K562 (cell line): ENCODE measurements at regions not wholly inside any gene's neighbourhood (a gene's known extent, or its start where the extent isn't known, plus 50 kb on each side); places are given as distances from the start of the nearest gene placed in this dataset.

ENCODE experiments used
- ATAC-seq: fragments of 200-7000 bp; cut with Tn5 transposase; 3 replicates; pipeline ENCODE4 v1.9.1; 2020; ENCODE audit warnings: moderate library complexity
- BruUV-seq: library from RNA; stranded (reverse); fragments of 400-500 nt; replicated peaks from 2 replicates; lab custom pipeline; 2021; lab: Mats Ljungman, UMichigan
- CTCF ChIA-PET: fragments of 300-600 bp; formaldehyde crosslinking; extraction: SDS; loops from one replicate; lab custom pipeline; 2021; ENCODE audit warnings: low intra/inter-chr PET ratio; lab: Yijun Ruan, JAX
- POLR2A ChIA-PET: fragments of 300-600, 350-650 bp; sonication (Branson Sonifier 250); formaldehyde crosslinking; extraction: SDS; loops from one replicate; lab custom pipeline; 2021; ENCODE audit warnings: antibody characterized with exemption, inconsistent platforms; lab: Yijun Ruan, JAX
- DNase-seq, 4 experiments: peaks; one replicate each; pipeline versions ENCODE4 v3.0.0 to v3.0.0-alpha.2; 2011 to 2018; ENCODE audit warnings: low spot score in 3 of 4, mixed read lengths in 3 of 4; ENCODE audit errors: extremely low read depth in 1 of 4
- FAIRE-seq: peaks from 2 replicates; lab custom pipeline; 2011; peaks lifted over from hg19 to GRCh38; lab: Jason Lieb, UNC
- H2AFZ ChIP-seq: 2 replicates; pipeline ENCODE4 v1.6.0; 2011; ENCODE audit warnings: low read depth, low read length, control low read depth, inconsistent platforms
- H3K27ac ChIP-seq: fragments of 200-600 bp; 3 replicates; pipeline ENCODE4 v1.8.0; 2011; ENCODE audit warnings: low read depth, mild to moderate bottlenecking, control low read depth, inconsistent platforms, low read length, moderate library complexity, mixed read lengths; ENCODE audit errors: extremely low read depth
- H3K27me3 ChIP-seq, 2 experiments: fragments of 300-600 bp in 1 of 2; 2 replicates in 1 of 2; 3 replicates in 1 of 2; pipeline versions ENCODE4 v1.6.0 to v1.8.0; 2011; ENCODE audit warnings: inconsistent platforms in 2 of 2, low read length in 2 of 2, mild to moderate bottlenecking in 1 of 2, mixed read lengths in 1 of 2, moderate library complexity in 1 of 2; ENCODE audit not compliant: control insufficient read depth in 2 of 2, insufficient read depth in 2 of 2
- H3K36me3 ChIP-seq: fragments of 300-600 bp; 3 replicates; pipeline ENCODE4 v1.8.0; 2011; ENCODE audit warnings: mild to moderate bottlenecking, low read length, inconsistent platforms; ENCODE audit not compliant: control insufficient read depth, insufficient read depth
- H3K4me1 ChIP-seq, 2 experiments: fragments of 200-600 bp in 1 of 2; replicated peaks in 1 of 2; 2 replicates in 1 of 2; 3 replicates in 1 of 2; pipeline versions ENCODE4 v1.5.1 to v1.8.0; 2011; ENCODE audit warnings: inconsistent platforms in 2 of 2, low read length in 2 of 2, mild to moderate bottlenecking in 1 of 2, mixed read lengths in 1 of 2, moderate library complexity in 1 of 2; ENCODE audit not compliant: control insufficient read depth in 2 of 2, insufficient read depth in 2 of 2
- H3K4me2 ChIP-seq: 2 replicates; pipeline ENCODE4 v1.6.1; 2011; ENCODE audit warnings: low read length, control low read depth, inconsistent platforms, mixed read lengths; ENCODE audit not compliant: insufficient read depth
- H3K4me3 ChIP-seq: fragments of 200-600 bp; sonication (generic), shearing (Covaris generic); 2 replicates; pipeline ENCODE4 v1.5.1; 2016; ENCODE audit warnings: control low read depth, inconsistent platforms
- H3K79me2 ChIP-seq: fragments of 200-600 bp; 3 replicates; pipeline ENCODE4 v1.8.0; 2011; ENCODE audit warnings: low read length, inconsistent platforms; ENCODE audit not compliant: control insufficient read depth, insufficient read depth
- H3K9ac ChIP-seq, 2 experiments: 2 replicates each; pipeline versions ENCODE4 v1.6.0 to v1.6.1; 2011; ENCODE audit warnings: low read depth in 2 of 2, low read length in 2 of 2, control low read depth in 1 of 2, inconsistent platforms in 1 of 2, mild to moderate bottlenecking in 1 of 2, mixed read lengths in 1 of 2; ENCODE audit not compliant: insufficient read depth in 1 of 2
- H3K9me1 ChIP-seq: one replicate; pipeline ENCODE4 v1.6.0; 2011; ENCODE audit warnings: inconsistent platforms, mild to moderate bottlenecking, low read length, moderate library complexity; ENCODE audit not compliant: control insufficient read depth, insufficient read depth
- H3K9me3 ChIP-seq: replicated peaks from 2 replicates; pipeline ENCODE4 v1.5.1; 2011; ENCODE audit warnings: low read depth, low read length, inconsistent platforms; ENCODE audit not compliant: control insufficient read depth, insufficient read depth
- H4K20me1 ChIP-seq: replicated peaks from 2 replicates; pipeline ENCODE4 v1.6.1; 2011; ENCODE audit warnings: low read length, inconsistent platforms, mixed read lengths; ENCODE audit not compliant: control insufficient read depth, insufficient read depth
- ETV5 ChIP-seq: sonication (generic); formaldehyde crosslinking; IDR thresholded peaks from 2 replicates; pipeline ENCODE4 v1.4.0; 2020; ENCODE audit warnings: low read depth, mild to moderate bottlenecking, missing genetic modification reagents
- FOXO4 ChIP-seq: fragments of 450-650 bp; formaldehyde crosslinking; IDR thresholded peaks from 2 replicates; pipeline ENCODE4 v1.4.0; 2020; ENCODE audit warnings: mild to moderate bottlenecking, moderate library complexity
- FUS ChIP-seq: fragments of 200-400 bp; formaldehyde crosslinking; optimal IDR thresholded peaks from 2 replicates; pipeline ENCODE3; 2017; ENCODE audit warnings: low read depth, low read length
- HBP1 ChIP-seq: fragments of 450-650 bp; formaldehyde crosslinking; IDR thresholded peaks from 2 replicates; pipeline ENCODE4 v1.4.0; 2022; ENCODE audit warnings: missing genetic modification characterization
- MECOM ChIP-seq: fragments of 250-450 bp; sonication (Bioruptor Pico); IDR thresholded peaks from 2 replicates; pipeline ENCODE4 v1.8.0; 2022; ENCODE audit warnings: inconsistent platforms
- STAT5B ChIP-seq: fragments of 250-450 bp; sonication (Bioruptor Pico); IDR thresholded peaks from 2 replicates; pipeline ENCODE4 v1.8.0; 2021; ENCODE audit warnings: mild to moderate bottlenecking, inconsistent platforms
- YY1 ChIP-seq, 3 experiments: IDR thresholded peaks; 2 replicates each; pipeline ENCODE4 v1.6.1; 2011; ENCODE audit warnings: low read length in 2 of 3, mild to moderate bottlenecking in 2 of 3, moderate library complexity in 2 of 3, borderline replicate concordance in 1 of 3, control low read depth in 1 of 3, low read depth in 1 of 3; ENCODE audit not compliant: insufficient read depth in 3 of 3, insufficient replicate concordance in 2 of 3, control insufficient read depth in 1 of 3, insufficient read length in 1 of 3; ENCODE audit errors: extremely low read depth in 1 of 3
- ZC3H4 ChIP-seq: sonication (generic); formaldehyde crosslinking; IDR thresholded peaks from 2 replicates; pipeline ENCODE4 v1.9.0; 2021; ENCODE audit warnings: missing genetic modification reagents, borderline replicate concordance
- ZFX ChIP-seq: sonication (generic); formaldehyde crosslinking; IDR thresholded peaks from 2 replicates; pipeline ENCODE4 v1.8.0; 2022; ENCODE audit warnings: mild to moderate bottlenecking, missing genetic modification reagents, moderate library complexity
- ZNF318 ChIP-seq, 2 experiments: fragments of 450-650 bp; IDR thresholded peaks; 2 replicates each; pipeline ENCODE4 v1.6.1; 2016; ENCODE audit warnings: mild to moderate bottlenecking in 2 of 2, borderline replicate concordance in 1 of 2, low read depth in 1 of 2, moderate library complexity in 1 of 2
- WGBS: fragments of 100-300 bp; shearing (Covaris generic); methylation state at CpG from one replicate; pipeline ENCODE4 v1.1.6; 2016; ENCODE audit warnings: low coverage, mixed read lengths; ENCODE audit not compliant: insufficient coverage; ENCODE audit errors: missing lambda C conversion rate; 5-methylcytosine and 5-hydroxymethylcytosine counted together
- in situ Hi-C: fragments of 300-500 bp; cut with MboI; formaldehyde crosslinking; loops from 4 replicates; pipeline ENCODE4 v1.15.0; 2018; ENCODE audit warnings: inconsistent platforms, mixed read lengths
- intact Hi-C: fragments of 100-400 bp; cut with micrococcal nuclease; formaldehyde crosslinking; loops from 2 replicates; pipeline ENCODE4 v1.14.2; 2022

GRCh38 chr20:7399114-7399513, 541.1 kb downstream of the HAO1 start (continued):
- TF ChIP-seq HBP1 (CRISPR knock-in tag) (no peak), ZFX (CRISPR knock-in tag) (no peak), YY1 (IDR thresholded peaks at IDR 0.05; ENCODE audit: borderline replicate concordance in 1 of 3, control insufficient read depth in 1 of 3, extremely low read depth in 1 of 3, insufficient read depth in 3 of 3, insufficient read length in 1 of 3, insufficient replicate concordance in 2 of 3, low read depth in 1 of 3, low read length in 2 of 3) (no peak), ETV5 (CRISPR knock-in tag) (no peak)
- TF ChIP-seq, all 486 proteins: peak for 0

DNA sequence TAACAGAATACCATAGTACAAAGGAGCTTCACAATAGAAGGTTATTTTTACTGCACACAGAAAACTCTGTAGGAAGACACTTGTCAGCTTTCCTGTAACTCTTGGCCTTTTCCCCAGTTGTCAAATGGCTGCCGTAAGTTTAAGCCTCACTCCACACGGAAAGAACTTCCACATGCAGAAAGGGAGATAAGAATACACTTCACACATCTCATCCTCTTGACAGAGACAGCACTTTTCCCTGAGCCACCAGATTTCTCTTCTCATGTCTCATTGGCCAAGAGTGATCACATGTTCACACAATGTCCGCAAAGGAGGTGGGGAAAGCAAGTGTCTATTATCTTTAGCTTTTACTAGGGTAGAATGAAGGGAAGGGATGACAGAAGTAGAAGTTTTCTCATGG, 540.7 kb downstream of the HAO1 start:
- no peak overlapping the region for H3K9ac ChIP-seq
- no peak overlapping the region for H3K4me2 ChIP-seq
- H4K20me1 ChIP-seq, result no peaks in the 10 kb centered on the region
- no peak for DNase-seq
- BruUV-seq, result no TSS peak
- WGBS, result 0% methylated on average over 3 of the region's 3 CpGs
- H3K9me3 ChIP-seq, result no peaks in the 10 kb centered on the region
- no peak overlapping the region for H3K4me3 ChIP-seq
- intact Hi-C loops (no loop called here), in situ Hi-C loops (no loop called here)
- ChIA-PET CTCF (no interaction called here), POLR2A (no interaction called here)
- no peaks in the 10 kb centered on the region for H3K36me3 ChIP-seq
- H3K9me1 ChIP-seq, result no peaks in the 10 kb centered on the region
- H3K79me2 ChIP-seq, result no peaks in the 10 kb centered on the region
- H2AFZ ChIP-seq, result no peak overlapping the region
- no peak overlapping the region for H3K27ac ChIP-seq
- no peak for ATAC-seq
- no peaks in the 10 kb centered on the region for H3K4me1 ChIP-seq
- FAIRE-seq, result no peak
- H3K27me3 ChIP-seq, result no peaks in the 10 kb centered on the region
- no peak for TF ChIP-seq ZNF318 (IDR thresholded peaks at IDR 0.05; ENCODE audit: borderline replicate concordance in 1 of 2, low read depth in 1 of 2)
- TF ChIP-seq FUS, result no peak
- TF ChIP-seq MECOM, result no peak
- TF ChIP-seq FOXO4 (CRISPR knock-in tag), result no peak
- no peak for TF ChIP-seq ZC3H4 (CRISPR knock-in tag)
- no peak for TF ChIP-seq STAT5B (CRISPR knock-in tag)
